Activated CD4-positive, CD25-positive, alpha-beta regulatory T cell treated with anti-CD3 and anti-CD28 coated beads, Interleukin-2, amount 50 U/mL, for 72 hours (primary cell): ENCODE measurements at regions not wholly inside any gene's neighbourhood (a gene's known extent, or its start where the extent isn't known, plus 50 kb on each side); places are given as distances from the start of the nearest gene placed in this dataset.
A peak's percentile ranks its signal among the peaks of the same experiment; 100 is the strongest.
"Not testable (repeated sequence)": the region's sequence is repeated elsewhere in the genome, so short reads cannot be mapped to it uniquely, and the experiment has no call there.

ENCODE experiments used
- DNase-seq: peaks from one replicate; pipeline ENCODE4 v3.0.0; 2021

DNA sequence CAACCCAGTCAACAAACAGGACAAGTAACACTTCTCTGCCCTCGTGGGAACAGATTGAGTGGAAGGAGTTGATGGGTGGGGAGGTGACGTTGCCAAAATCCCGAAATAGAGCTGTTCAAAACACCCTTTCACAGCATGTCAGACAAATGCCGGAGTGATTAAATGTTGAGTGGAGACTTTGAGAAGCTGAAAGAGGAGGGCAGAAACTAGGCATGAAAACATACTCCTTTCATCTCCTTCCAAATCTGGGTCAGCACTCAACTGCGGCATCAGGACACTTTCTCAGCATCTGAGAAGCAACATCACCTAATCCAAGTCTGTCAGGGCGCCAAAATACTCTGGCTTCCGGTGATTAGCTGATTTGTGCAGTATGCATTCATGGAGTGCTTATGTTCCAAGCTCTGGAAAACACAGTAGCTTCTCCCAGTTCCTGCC is 51.5 kb upstream of the MRI1 start:
- DNase-seq = no peak

DNA sequence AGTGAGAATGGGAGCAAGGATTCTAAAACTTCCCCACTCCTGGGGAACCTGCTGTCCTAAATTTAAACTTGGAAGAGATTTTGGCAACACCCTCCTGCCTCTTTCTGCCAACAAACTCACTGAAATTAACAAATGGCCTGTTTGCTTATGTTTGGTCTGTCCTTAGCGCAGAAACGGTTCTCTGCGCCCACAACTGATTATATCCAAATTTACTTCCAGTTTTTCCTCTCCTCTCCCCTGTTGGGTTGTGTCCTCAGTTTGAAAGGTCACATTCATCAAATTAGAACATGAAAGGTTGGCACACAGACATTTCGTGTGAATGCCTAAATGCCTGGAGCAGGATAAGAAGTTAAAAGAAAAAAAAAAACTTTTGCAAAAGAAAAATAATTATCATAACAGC is 56.4 kb upstream of the MRI1 start:
- DNase-seq = no peak

DNA sequence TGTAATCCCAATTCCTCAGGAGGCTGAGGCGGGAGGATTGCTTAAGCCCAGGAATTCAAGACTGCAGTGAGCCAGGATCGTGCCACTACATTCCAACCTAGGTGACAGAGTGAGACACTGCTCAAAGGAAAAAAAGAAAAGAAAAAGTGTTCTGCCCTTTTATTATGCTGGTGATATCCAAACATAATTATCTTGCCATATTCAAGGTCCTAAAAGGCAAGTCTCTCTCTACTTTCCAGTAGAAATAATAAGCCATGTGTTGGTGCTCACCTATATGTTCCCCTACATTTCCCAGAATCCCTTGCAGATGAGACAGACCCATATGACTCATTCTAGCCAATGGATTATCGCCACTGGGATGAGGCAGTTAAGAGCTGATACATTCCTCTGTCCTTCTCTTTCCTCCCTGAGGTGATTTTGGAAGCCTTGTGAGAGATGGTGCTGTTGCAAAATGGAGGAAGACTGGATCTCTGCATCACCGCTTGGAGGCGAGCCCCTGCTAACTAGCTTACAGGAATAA is 58.3 kb upstream of the MRI1 start:
- no peak for DNase-seq

DNA sequence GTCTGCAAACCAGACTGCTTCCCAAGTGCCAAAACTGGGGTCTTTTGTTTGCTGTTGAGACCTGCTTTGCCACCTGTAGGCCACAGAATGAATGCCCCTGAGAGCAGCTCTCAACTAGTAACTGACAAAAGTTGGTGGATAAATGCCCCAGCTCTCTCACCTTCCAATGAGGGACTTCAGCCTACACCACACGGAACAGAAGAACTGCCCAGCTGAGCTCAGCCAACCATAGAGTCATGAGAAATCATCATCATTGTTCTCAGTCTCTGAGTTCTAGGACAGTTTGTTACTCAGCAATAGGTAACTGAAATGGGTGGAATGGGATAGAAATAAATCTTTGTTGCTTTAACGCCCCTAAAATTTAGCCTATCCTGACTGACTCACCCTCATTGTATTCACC is 59.1 kb upstream of the MRI1 start:
- no peak for DNase-seq

DNA sequence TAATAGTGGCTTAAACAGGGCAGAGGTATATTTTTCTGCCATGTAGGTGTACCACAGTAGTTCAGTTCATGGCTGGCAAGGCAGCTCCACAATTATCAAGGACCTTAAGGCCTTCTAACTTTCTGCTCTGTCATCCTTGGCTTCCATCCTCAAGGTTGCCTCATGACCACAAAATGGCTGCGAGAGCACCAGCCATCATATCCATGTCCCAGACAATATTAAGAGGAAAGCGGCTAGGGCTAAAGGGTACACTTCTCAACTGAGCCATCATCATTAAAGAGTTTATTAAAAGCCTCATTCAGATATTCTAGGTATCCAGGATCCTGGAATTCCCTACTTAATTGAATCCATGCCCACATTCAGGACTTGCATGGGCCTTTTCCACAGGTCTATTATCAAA is 62.7 kb upstream of the MRI1 start:
- DNase-seq = no peak

DNA sequence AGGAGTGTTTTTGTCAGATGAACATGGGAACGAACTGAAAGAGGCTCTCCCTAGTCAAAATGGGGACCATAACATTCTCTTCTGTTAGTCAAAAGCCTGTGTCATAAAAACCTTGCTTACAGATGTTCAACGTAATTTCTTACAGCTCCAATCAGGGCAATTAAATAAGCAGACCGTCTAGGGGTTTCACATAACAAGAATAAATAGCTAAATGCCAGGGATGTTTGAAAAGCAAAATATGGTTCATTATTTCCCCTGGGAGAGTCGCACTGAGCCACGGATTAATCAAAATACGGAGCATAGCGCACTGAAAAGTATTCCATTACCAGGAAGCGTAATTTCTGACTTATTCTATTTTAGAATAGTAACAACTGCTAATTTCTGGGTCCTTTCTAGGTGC is 63.7 kb upstream of the MRI1 start:
- DNase-seq = no peak

DNA sequence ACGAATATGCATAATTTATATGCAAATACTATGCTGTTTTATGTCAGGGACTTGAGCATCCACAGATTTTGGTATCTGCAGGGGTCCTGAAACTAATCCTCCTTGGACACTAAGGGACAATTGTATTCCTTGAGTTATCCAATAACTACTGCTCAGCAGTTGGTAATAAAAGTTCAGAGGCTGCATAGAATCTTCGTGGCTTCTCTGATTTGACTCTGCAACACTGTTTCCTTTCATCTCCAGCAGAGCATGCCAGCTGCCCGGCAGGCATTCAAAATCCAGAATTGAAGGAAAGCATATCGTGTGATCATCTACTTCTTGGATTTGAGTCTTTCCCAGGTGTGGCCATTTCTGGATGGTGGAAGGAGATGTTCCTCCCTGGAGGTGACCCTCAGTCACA is 64.5 kb upstream of the MRI1 start:
- DNase-seq = no peak

DNA sequence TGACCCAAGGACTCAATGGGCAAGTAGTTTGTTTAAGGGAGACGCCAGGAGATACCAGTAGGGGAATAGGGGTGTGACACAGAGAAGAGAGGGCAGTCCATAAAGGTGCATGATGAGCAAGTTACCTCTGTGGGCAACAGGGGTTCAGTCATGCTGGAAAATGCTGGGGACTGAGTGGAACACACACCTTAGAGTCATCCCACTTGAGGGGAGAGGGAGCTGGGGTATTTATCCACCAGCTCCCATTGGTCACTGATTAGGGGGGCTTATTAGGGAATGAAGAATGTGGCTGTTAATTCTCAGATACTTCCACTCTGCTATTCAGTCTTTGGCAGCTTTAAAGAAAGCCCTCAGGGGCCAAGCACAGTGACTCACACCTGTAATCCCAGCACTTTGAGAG is 67.5 kb upstream of the MRI1 start:
- no peak for DNase-seq

DNA sequence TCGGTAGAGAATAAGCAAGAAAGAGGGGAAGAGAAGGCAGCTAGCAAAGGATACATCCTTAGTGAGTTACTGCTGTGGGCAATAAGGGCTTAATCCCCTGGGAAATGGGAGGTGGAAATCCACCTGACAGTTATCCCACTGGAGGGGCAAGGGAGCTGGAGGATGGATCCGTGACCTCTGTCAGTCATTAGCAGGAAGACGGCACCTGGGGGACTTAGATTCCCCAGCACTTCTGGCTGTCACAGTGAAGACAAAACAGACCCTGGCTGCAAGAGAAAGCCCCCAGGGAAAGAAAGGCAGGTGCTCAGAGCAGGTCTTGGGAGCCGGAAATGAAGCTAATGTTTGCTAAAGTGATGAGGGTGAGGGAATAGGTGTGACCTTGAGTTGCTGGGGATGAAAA is 70.4 kb upstream of the MRI1 start:
- no peak for DNase-seq

DNA sequence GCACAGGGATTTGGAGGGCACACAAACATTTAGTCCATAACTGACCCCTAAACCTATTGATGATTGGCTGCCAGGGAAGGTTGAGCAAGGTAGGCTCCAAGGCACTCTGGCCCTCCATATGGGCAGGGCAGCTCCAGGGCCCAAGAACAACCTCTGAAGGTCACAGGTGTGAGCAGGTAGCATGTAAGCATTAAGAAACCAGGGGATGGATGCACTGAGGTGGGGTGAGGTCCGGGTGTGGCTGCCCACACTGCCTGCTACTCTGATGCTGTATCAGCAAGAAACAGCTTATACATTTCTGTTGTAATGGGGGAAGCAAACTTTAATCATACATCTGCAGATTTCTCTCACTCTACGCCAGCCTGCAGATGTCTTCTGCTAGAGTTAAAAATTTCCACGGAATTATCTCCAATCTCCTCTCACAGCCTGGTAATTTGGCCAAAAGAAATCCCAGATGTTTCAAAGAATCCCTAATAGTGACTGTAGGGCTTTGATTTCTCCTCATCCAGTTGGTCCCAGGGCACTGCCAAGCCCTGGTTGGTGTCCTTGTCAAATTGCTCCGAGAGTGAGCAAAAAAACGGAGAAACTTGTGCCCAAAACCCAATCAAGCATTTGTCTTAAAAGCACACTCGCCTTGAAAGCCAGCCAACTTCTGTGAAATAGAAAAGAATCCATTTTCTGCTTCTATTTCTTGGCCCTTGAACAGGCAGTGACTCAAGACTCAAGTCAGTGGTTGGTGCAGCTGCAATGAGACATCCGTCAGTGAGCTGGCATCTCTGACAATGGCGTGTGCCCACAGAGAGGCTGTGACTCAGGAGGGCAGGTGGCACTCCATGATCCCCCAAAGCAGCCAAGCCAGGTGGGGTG is 72.5 kb upstream of the MRI1 start:
- no peak for DNase-seq

DNA sequence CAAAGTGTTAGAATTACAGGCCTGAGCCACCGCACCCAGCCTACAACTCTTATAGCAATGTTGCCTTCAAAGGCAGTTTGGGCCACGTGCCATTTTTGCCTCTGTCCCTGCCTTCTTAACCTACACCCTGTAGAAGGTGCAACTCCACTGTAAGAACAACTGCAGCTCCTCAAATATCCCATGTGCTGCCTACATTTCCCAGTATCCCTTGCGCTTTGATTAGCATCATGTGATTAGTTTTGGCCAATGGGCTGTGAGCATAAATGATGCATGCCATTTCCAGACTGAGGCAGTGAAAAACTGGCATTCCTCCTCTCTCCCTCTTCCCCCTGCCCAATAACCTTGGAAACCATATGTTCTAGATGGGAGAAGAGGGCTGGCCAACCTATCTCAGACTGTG is 75.2 kb upstream of the MRI1 start:
- no peak for DNase-seq

DNA sequence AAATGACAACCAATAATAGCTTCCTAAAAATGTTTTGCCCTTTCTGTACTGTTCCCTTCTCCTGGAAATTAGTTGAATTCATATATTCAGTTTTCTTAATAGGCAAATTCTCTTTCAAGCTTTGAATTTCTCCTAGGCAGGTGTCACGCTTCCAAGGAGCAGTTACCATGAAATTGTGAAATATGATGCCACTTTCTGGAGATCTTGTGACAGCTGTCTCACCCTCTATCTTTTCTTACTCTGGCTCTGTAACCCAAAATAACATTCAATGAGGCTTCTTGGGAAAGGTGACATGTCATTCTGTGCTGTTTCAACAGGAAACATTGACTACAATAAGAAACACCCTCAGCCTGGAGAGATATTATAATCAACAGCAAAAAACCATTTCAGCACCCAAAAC is 80.3 kb upstream of the MRI1 start:
- no peak for DNase-seq

DNA sequence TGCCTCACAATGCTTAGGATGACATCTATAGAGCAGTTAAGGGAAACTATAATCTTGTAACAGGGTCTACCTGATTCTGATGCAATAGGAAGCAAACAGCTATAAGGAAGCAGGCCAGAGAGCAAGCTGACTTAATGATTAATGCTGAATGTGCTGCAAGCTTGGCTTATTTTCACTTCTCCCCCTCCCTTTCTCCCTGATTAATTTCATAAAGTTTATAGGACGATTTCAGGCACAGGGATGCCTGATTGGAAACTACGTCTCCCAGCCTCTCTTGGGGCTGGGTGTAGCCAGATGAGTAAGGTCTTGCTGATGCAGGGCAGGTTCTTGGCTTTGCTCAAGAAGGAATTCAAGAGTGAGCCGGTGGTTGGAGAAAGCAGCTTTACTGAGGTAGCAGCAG is 82.8 kb upstream of the MRI1 start:
- DNase-seq = no peak

DNA sequence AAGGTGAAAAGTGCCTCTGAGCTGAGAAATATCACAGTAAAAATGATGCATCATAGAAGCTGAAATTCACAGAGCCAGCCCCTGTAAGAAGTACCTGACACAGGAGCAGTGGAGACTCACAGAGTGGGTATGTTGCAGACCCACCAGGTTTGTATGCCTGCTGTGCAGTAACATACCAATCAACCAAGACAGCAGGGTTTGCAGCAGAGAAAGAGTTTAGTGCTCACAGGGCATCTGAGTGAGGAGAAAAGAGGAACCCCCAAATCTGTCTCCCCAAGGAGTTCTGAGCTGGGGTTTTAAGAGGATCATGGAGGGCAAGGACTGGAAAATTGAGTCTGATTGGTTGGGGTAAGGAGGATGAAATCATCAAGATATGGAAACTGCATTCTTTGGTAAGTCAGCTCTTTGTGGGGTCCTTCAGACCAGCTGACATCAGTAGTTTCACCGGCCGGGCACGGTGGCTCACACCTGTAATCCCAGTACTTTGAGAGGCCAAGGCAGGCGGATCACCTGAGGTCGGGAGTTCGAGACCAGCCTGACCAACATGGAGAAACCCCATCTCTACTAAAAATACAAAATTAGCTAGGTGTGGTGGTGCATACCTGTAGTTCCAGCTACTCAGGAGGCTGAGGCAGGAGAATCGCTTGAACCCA is 83.5 kb upstream of the MRI1 start:
- not testable (repeated sequence) for DNase-seq

DNA sequence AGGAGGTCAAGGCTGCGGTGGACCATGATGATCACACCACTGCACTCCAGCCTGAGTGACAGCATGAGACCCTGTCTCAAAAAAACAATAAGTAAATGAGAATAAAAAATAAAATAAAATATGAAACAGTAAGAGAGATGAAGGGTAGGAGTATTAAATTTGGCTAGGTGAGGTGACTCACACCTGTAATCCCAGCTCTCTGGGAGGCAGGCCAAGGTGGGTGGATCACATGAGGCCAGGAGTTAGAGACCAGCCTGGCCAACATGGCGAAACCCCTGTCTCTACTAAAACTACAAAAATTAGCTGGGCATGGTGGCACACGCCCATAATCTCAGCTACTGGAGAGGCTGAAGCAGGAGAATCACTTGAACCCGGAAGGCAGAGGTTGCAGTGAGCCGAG is 87.4 kb upstream of the MRI1 start:
- DNase-seq = not testable (repeated sequence)

DNA sequence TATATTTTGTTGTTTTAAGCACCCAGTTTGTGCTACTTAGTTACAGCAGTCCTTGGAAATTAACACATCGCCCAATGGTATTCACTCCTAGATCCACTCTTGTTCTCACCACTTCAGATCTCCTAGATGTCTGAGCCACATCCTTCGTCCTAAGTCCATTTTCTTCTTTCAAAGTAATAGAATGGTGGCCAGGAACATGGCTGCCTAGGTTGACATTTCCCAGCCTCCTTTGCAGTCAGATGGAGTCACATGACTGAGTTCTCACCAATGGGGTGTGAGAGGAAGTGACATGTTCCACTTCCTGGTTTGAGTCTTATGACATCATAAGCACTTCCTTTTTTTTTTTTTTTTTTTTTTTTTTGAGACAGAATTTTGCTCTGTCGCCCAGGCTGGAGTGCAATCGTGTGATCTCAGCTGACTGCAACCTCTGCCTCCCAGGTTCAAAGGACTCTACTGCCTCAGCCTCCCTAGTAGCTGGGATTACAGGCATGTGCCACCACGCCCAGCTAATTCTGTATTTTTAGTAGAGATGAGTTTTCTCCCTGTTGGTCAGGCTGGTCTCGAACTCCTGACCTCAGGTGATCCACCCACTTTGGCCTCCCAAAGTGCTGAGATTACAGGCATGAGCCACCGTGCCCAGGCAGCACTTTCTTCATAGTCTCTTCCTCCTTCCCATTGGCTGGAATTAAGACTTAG is 91.7 kb upstream of the MRI1 start:
- DNase-seq = peak; percentile 36

DNA sequence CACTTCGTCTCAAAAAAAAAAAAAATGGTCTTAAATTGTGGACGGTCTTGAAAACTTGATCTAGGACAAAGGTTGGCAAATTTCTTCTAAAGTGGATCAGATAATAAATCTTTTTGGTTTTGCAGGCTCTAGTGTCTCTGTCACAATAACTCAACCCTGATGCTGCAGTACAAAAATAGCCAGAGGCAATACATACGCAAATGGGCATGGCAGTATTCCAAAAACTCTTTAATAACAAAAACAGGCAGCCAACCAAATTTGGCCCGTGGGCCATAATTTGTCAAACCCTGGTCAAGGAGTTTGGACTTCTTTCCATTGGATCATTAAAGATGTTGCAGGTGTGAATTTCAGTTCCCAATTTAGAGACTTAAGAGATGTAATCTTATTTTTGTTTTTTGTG is 93.5 kb upstream of the MRI1 start:
- no peak for DNase-seq

DNA sequence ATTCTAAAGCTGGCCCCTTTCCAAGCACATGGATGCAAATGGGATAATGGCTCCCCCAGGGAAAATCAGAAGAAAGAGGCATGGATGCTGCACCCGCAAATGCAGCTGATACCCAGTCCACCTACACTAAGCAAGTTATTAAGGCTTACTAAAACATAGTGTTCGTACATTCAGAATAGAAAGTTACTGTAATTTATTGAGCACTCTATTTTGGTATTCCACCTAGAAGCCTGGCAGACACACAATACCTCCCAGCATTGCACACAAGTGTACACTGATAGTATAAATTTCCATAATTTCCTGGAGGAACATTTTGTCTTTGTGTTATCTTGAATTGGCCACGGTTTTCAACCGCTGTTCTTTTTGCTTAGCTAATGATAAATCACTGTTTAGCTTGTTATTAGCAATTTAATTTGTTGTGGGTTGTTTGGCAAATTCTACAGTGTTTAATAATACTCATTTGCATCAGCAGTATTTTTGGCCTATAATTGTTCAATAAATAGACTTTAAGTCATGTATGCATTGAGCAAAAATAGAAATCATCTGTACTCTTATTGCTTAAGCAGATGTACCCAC is 94.5 kb upstream of the MRI1 start:
- no peak for DNase-seq

DNA sequence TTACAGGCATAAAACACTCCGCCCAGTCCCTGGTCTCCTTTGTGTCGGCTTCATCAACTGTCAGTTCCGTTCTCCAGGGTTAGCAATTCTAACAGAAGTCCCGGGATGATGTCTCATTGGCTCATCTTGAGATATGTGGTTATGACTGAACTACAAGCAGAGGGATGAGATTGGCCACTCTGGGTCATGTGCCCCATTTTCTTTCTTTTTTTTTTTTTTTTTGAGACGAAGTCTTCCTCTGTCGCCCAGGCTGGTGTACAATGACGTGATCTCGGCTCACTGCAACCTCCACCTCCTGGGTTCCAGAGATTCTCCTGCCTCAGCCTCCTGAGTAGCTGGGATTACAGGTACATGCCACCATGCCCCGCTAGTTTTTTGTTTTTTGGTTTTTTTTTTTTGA is 95.4 kb upstream of the MRI1 start:
- no peak for DNase-seq

DNA sequence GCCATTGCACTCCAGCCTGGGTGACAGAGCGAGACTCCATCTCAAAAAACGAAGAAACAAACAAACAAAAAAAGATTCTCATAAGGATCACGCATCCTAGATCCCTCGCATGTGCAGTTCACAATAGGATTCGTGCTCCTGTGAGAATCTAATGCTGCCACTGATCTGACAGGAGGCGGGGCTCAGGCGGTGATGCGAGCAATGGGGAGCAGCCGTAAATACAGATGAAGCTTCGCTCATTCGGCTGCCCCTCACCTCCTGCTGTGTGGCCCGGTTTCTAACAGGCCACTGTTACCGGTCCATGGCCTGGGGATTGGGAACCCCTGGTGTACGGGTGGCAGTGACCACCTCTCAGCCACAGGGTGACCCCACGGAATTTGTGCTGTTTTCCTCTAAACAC is 98.2 kb upstream of the MRI1 start:
- DNase-seq = no peak

DNA sequence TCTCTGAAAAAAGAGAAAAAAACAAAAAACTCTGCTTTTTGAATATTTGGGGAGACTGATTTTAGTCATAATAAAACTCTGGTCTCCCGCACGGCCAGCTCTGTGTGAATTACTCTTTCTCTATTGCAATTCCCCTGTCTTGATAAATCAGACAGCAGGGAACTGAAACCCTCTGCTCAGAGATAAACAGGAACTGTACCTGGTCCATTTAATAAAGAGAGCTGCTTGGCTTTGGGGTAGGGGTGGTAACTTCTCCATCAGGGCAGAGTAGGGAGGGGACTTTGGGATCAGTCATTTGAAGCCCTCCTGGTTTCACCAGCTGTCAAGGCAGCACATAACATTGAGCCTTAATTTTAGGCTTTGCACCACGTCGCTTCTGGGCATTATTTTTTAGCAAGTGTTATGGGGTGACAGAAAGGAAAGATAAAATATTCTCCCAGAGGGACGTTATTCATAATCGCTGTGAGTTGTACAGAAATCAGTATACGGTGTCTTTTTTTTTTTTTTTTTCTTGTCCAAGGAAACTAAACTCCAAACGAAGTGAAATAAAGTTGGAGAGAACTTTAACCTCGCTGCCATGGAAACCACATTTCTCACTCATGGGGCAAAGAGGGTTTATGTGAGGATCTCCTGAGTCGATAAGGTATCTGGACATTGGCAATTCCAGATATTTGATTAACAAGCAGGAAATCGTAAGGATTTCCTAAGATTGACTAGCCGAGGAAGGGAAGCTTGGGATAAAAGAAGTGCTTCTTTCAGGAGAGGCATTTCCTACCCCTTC is 99.0 kb upstream of the MRI1 start:
- DNase-seq = no peak

DNA sequence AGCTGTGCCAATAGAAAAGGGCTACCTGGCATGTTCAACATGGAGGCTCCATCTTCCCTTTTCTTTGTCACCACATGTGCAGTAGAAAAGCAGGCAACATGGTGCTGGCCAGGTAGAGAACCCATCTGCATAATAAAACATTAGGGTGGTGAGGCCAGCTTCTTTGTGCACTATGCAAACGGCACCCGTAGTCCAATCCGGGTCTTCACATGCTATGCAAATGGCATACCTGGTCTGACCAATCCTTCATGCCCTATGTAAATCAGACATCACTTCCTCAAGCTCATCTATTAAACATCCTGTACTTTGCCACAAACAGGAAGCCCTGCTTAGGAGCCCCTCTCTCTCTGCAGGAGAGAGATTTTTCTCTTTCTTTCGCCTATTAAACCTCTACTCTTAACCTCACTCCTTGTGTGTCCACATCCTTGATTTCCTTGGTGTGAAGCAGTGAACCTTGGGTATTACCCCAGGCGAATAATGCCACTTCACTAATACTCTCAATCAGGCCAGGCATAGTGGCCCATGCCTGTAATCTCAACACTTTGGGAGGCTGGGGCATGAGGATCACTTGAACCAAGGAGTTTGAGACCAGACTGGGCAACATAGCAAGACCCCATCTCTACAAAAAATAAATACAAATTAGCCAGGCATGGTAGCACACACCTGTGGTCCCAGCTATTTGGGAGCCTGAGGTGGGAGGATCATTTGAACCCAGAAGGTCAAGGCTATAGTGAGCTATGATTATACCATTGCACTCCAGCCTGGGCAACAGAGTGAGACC is 111.3 kb upstream of the MRI1 start:
- no peak for DNase-seq
